SK-N-SH (cell line): ENCODE measurements at regions not wholly inside any gene's neighbourhood (a gene's known extent, or its start where the extent isn't known, plus 50 kb on each side); places are given as distances from the start of the nearest gene placed in this dataset.

Experiments
- EZH2phosphoT487 ChIP-seq: fragments of 200-600 bp; sonication (generic); IDR thresholded peaks from 2 replicates; pipeline ENCODE4 v1.6.1; 2017; ENCODE audit warnings: low read depth, mixed run types, mild to moderate bottlenecking, antibody characterized with exemption, moderate library complexity, borderline replicate concordance
- POLR2AphosphoS5 ChIP-seq: IDR thresholded peaks from 2 replicates; pipeline ENCODE4 v1.6.1; 2012; ENCODE audit warnings: low read depth, low read length
- TAF1 ChIP-seq: IDR thresholded peaks from 2 replicates; pipeline ENCODE4 v1.6.1; 2012; ENCODE audit warnings: low read depth, mild to moderate bottlenecking, low read length, moderate library complexity, borderline replicate concordance
- TF ChIP-seq, protein P1 (sequence below): IDR thresholded peaks from 2 replicates; pipeline ENCODE4 v1.6.1; 2012; ENCODE audit warnings: mild to moderate bottlenecking, low read depth, low read length, moderate library complexity
- TF ChIP-seq, protein P2 (sequence below): fragments of 200-600 bp; sonication (generic); IDR thresholded peaks from 2 replicates; pipeline ENCODE4 v1.6.1; 2017; ENCODE audit warnings: antibody characterized with exemption, mild to moderate bottlenecking, moderate library complexity
- TF ChIP-seq, protein P3 (sequence below): IDR thresholded peaks from 2 replicates; pipeline ENCODE4 v1.4.0; 2012; ENCODE audit warnings: low read depth, borderline replicate concordance

DNA sequence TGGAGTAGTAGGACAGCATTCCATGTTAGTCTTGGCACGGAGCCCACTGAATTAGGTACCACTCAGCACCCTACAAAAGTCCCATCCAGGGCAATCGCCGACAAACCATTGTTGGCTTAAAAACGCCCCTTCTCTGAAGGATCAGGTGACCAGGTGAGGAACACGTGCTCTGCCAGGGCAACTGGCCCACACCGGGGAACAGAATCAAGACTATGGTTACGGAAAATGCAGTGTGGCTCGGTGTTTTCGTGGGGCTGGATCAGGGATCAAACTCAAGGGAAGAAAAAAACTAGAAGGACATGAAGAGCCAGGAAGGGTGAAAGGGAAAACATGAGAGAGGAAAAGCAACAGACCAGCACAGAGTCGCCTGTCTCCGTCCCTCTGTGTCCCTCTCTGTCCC is 177.8 kb upstream of the ARID1B start:
- TF ChIP-seq, protein P1, sequence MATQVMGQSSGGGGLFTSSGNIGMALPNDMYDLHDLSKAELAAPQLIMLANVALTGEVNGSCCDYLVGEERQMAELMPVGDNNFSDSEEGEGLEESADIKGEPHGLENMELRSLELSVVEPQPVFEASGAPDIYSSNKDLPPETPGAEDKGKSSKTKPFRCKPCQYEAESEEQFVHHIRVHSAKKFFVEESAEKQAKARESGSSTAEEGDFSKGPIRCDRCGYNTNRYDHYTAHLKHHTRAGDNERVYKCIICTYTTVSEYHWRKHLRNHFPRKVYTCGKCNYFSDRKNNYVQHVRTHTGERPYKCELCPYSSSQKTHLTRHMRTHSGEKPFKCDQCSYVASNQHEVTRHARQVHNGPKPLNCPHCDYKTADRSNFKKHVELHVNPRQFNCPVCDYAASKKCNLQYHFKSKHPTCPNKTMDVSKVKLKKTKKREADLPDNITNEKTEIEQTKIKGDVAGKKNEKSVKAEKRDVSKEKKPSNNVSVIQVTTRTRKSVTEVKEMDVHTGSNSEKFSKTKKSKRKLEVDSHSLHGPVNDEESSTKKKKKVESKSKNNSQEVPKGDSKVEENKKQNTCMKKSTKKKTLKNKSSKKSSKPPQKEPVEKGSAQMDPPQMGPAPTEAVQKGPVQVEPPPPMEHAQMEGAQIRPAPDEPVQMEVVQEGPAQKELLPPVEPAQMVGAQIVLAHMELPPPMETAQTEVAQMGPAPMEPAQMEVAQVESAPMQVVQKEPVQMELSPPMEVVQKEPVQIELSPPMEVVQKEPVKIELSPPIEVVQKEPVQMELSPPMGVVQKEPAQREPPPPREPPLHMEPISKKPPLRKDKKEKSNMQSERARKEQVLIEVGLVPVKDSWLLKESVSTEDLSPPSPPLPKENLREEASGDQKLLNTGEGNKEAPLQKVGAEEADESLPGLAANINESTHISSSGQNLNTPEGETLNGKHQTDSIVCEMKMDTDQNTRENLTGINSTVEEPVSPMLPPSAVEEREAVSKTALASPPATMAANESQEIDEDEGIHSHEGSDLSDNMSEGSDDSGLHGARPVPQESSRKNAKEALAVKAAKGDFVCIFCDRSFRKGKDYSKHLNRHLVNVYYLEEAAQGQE, result no peak
- TF ChIP-seq, protein P2, sequence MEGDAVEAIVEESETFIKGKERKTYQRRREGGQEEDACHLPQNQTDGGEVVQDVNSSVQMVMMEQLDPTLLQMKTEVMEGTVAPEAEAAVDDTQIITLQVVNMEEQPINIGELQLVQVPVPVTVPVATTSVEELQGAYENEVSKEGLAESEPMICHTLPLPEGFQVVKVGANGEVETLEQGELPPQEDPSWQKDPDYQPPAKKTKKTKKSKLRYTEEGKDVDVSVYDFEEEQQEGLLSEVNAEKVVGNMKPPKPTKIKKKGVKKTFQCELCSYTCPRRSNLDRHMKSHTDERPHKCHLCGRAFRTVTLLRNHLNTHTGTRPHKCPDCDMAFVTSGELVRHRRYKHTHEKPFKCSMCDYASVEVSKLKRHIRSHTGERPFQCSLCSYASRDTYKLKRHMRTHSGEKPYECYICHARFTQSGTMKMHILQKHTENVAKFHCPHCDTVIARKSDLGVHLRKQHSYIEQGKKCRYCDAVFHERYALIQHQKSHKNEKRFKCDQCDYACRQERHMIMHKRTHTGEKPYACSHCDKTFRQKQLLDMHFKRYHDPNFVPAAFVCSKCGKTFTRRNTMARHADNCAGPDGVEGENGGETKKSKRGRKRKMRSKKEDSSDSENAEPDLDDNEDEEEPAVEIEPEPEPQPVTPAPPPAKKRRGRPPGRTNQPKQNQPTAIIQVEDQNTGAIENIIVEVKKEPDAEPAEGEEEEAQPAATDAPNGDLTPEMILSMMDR, result no peak
- TF ChIP-seq EZH2phosphoT487 (no peak), TAF1 (no peak), POLR2AphosphoS5 (no peak)
- TF ChIP-seq, protein P3, sequence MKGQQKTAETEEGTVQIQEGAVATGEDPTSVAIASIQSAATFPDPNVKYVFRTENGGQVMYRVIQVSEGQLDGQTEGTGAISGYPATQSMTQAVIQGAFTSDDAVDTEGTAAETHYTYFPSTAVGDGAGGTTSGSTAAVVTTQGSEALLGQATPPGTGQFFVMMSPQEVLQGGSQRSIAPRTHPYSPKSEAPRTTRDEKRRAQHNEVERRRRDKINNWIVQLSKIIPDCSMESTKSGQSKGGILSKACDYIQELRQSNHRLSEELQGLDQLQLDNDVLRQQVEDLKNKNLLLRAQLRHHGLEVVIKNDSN, result no peak
